GM18909 (cell line): ENCODE measurements at regions not wholly inside any gene's neighbourhood (a gene's known extent, or its start where the extent isn't known, plus 50 kb on each side); places are given as distances from the start of the nearest gene placed in this dataset.

Source experiments
- ATAC-seq: cut with Tn5 transposase; IDR thresholded peaks from one replicate; pipeline ENCODE4 v1.9.1; 2021; ENCODE audit warnings: mild to moderate bottlenecking; ENCODE audit not compliant: unreplicated experiment, poor library complexity

DNA sequence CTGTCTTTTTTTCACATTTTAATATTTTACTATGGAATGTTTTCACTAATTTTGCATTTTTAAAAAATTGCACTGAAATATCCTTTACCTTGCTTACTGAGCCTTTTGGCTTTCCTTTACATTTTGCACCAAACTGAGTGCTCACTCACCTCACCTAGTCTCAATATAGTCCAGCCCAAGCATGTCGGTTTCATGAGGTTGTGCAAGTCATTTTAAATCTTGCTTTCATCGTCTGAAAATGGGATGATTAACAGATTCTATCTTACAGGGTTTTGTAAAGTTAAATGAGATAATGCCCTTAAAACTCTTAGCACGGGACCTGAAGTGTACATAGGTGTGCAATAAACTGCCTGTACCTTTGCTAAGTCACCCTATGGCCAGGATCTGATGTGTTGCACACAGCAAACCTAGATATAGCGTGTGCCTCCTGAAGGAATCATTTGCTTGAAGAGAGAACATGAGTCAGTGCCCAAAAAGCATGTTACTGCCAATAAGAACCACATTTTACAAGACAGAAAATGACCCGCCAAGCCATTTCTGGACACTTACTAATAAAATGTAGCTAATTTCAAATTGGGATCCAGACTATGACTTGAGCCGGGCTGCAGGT, 199.8 kb downstream of the JCAD start:
- ATAC-seq: no peak

DNA sequence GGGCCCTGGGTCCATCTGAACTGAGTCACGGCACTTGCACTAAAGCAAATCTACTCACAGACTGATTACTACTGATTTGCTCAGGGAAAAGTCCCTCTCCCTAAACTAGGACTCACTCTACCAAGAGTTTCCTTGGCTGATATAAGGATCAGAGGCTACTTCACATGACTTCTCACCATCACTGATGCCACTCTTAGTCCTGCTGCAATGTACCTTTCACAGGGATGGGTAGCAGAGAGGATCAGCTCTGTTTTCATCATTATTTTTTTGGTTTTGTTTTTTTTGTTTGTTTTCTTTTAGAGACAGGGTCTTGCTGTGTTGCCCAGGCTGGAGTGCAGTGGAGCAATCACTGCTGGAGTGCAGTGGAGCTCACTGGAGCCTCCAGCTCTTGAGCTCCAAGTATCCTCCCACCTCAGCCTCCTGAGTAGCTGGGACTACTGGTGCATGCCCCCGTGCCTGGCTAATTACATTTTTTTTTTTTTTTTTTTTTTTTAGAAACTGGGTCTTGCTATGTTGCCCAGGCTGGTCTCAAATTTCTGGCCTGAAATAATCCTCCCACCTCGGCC, 200.6 kb downstream of the JCAD start:
- ATAC-seq: no peak

DNA sequence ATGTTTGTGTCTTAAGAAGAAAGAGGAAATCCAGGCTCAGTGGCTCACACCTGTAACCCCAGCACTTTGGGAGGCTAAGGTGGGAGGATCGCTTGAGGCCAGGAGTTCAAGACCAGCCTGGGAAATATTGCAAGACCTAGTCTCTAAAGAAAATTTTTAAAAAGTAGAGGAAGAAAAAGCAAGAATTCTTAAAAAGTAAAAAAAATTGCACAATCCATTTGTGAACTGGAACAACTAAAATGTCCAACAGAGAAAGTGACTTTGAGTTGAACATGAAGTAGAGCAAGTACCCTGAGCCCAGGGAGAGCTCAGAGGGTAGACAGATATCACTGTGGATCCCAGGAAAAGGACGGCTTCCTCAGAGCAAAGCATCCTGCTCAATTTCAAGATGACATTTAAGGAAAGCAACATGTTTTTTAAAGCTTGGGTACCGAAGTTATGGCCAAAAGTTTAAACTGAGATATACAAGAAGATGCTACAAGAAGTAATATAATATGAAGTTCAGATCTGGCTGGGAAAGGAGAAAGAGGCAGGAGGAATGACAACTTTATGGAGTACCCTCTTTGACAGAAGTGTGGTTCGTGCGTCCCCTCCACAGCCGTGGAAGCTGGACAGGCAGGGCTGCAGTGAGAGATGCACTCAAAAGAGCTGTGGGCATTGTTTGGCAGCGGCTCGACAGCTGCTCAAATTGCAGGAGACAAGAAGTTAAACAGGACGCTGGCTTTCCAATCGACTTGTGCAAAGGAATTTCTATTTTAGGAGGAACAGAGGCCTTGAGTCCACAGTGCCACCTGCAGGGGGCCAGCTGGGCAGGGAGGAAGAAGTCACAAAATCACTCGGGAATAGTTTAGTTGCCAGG, 201.3 kb downstream of the JCAD start:
- no peak for ATAC-seq

DNA sequence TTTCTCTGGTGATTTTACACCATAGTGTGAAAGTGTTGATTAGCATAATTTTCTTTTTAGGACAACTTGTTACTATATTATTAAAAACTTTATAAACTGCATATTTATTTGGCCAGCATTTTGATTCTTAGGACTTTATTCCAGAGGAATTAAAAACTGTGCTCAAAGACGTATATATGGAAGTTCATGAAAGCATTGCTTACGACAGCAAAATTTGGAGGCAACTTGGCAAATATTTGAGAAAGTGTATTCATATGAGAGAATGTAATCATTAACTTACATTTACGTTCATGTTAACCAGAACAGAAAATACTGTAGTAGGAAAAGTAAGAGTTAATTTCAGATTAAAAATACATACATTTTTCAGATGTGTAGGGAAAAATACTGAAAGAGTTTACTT, 203.1 kb downstream of the JCAD start:
- no peak for ATAC-seq

DNA sequence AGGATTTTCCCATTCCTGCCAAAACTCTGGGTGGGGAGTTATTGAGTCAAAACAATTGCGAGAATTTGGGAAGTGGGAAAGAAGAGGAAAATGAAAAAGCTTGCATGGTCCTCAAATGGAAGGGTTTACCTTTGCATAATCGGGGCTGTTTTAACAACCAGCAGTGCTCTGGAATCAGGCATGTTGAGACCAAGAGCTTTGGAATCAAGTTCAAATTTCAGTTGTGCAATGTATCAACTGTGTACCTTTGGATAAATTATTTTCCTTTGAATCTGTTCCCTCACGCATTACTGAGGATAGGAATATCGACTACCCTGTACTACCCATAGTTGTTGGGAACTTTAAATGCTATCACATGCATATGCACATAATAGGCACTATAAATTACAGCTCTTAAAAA, 205.5 kb downstream of the JCAD start:
- ATAC-seq: no peak

DNA sequence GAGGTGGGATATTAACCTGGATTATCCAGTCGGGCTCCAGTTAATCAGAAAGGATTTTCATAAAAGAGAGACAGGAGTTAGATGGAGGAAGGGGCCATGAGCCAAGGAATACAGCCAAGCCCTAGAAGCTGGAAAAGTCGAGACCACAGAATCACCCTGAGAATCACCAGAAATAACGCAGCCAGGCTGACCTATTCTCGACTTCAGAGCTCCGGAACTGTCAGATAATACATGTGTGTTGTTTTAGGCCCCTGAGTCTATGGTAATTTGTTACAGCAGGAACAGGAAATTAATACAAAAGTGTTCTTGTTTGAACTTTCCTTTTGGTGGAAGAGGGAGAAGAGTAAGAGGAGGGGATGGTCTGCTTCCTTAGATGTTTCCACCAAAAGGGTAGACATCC, 208.1 kb downstream of the JCAD start:
- no peak for ATAC-seq

DNA sequence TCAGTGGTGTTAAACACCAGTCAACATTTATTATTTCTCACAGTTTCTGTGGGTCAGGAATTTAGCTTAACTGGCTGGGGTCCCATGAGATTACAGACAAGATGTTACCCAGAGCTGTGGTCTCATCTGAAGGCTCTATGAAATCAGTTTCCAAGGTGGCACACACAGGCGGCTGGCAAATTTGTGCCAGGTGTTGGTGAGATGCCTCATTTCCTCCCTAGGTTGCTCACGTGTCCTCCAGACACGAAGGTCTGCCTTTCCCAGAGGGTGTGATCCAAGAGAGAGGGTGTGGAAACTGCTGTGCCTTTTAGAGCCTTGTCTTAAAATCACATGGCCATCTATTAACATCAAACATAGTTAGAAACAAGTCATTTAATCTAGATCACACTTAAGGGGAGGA, 209.0 kb downstream of the JCAD start:
- ATAC-seq: no peak

DNA sequence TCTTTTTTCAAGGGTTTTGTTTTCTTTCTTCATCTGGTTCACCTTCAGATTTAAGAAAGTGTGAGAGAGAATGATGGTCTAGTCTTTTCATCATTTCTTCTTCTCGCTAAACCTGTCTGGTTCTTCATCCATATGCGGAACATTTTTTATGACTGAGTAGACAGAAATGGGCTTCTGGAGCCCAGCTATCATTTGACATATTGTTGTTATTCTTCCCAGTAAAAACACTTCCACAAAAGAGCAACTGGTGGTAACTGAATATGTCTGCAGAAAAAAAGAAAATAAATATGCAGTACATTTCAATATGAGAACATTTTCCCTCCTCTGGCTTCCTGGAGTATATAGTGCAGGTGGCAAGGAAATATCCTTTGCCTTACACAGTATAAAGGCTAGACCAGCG, 209.5 kb downstream of the JCAD start:
- ATAC-seq: no peak

DNA sequence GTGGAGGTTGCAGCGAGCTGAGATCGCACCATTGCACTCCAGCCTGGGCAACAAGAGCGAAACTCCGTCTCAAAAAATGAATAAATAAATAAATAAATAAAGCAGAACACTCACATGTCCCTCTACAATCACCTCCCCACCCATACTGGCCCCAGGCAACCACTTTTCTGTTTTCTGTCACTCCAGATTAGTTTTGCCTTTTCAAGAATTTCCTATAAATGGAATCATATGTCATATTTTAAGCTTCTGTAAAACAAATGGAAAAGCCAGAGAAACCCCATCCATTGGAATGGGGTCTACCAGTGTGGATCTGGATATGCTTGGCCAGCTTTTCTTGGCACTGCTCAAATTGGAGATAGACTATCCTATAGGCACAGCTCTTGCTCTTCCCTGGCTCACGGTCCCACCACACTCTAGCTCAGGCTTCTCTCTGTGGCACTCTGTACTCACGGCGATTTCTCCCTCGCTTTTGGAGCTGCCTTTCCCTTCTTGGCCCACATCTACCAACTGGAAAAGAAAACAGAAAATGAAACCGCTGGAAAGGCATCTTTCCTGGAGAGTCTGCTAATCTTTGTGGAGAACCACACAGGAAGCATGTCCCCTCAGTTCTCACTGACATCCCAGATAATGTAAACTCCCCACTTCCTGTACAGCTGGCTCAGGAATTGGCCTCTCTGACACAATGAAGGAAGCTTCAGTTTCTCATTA, 210.1 kb downstream of the JCAD start:
- no peak for ATAC-seq

DNA sequence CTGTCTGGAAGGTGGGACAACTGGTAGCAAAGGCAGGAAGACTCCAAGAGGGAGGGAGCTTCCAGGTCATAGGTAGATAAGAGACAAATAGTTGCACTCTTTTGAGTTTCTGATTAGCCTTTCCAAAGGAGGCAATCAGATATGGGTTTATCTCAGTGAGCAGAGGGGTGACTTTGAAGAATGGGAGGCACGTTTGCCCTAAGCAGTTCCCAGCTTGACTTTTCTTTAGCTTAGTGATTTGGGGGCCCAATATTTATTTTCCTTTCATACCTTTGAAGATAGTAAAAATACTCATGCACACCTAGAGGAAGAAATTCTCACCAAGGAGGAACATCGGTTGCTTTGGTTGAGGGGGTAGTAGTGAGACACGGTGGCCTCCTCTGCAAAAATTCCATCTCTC, 212.1 kb upstream of the SVIL start:
- no peak for ATAC-seq

DNA sequence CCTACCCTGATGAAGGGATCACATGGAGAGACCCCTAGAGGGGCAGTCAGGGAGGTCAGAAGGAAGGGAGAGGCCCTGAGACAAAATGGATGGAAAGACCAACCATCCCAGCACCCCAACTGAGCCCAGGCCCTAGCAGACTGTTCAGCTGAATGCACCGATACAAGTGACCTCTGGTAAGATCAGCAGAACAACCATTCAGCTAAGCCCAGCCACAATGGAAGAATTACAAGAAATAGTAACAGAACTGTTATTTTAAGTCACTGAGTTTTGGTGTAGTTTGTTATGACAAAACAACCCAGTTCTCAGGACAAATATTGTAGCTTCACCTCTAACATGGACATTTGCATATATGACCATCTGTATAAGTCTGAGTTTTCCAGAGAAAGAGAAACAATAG, 210.4 kb upstream of the SVIL start:
- no peak for ATAC-seq

DNA sequence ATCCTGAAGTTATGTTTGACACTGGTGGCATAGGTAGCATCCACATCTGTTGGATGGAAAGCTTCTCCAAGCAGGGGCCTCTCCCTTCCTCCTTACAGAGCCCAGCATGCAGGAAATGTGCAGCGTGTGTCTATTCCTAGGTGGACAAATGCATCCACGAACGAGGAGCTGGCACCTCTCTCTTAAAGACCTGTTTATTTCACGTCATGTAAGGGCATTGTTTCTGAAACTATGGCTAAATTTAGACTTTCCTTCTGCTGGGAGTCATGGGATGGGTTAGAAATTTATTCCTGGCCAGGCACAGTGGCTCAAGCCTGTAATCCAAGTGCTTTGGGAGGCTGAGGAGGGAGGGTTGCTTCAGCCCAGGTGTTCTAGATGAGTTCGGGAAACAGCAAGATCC, 208.4 kb upstream of the SVIL start:
- ATAC-seq: no peak

DNA sequence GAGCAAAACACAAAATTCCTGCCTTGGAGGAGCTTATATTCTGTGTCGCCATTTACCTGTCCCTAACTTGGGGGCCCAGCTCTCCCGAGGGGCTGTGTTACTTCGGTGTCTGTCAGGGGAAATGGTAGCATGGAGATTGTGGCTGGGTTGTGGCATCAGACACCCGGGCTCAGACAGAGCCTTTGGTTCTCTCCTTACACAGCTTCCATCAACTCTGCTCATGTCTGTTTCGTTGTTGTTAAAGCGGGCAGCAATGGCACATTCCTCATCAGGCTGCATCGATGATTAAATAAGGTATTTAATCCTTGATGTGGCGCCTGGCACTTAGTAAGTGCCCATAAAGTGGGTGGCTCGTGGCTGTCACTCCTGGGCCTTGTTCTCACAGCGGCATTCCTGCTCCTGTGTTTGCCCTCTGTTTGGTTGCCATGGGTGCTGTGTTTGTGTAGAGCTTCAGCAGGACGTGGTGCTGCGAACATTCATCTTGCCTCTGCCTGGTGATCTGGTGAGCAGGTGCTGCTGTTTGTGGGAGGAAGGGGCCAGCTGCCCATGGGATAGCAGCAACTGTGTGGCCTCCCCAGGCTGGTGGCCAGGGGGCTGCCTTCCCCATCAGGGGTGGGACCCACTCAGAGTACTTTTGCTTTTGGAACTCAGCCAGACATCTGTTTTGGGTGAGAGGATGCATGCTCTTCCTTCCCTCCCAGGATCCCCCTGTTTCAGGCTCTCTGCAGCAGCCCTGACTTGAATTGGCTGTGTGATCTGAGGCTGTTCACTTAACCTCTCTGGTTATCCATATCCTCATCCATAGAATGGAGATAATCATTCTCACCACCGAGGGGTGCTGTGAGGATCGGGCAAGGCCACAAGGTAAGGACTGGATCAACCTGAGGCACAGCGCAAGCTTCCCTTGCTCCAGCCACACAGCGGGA, 207.2 kb upstream of the SVIL start:
- ATAC-seq: no peak

DNA sequence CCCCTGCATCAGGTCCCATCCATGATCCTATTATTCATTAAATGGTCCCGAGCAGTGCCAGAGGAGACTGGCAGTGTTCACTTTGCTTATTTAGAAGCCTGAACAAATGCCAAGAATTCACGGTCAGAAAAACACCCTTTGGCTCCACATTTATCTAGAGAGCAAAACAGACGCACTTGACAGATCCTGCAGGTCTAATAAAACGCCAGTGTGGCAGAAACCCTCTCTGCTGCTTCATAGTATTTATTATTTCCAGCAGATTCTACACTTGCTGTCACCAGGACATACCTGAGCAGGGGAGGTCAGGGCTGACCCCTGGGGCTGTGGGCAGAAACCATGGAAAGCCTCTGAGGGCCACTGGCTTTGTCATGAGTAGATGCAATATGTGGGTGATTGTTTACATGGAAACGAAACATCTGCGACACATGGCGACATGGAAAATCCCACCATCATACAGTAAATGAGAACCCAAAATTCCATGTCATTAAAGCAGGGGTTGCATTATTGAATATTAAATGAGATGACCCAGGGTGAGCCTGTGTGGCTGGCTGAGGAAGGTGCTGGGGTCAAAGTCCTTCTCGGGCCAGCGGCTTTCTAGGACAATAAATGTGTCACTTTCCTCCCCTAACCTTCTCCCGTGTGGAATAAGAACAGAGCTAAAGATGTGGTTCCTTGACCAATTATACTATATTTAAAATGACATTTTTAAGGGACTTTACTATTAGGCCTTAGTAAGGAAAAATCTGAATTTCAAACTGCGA, 205.9 kb upstream of the SVIL start:
- ATAC-seq: no peak

DNA sequence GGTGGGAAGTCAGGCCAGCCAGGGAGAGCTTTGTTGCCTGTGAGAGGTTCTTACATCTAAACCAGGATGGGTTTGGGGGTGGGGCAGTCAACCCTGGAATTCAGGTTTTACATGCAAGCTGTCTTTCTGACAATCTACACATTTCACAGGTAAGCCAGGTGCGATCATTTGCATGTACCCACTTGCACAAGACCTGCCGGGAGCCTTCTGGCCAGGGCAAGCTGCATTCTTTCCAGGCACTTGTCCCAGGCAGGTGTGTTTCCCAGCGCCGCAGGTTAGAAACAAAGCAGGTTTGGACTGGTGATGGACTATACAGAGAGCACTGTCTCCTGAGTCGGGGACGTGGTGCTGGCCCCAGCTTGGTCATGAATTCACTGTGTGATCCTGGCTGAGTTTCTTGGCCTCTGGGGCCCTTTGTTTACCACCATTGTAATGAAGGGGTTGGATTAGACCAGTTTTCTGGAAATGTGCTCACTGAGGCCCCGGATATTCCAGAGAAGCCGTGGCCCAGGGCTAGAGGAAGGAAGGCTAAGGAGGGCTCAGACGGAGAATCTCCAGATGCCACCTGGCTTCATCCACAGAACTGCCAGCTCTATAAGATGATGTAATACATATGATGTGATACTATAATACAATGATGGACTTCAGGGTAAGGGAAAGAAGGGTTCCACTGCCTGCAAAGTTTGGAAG, 205.2 kb upstream of the SVIL start:
- ATAC-seq: no peak

DNA sequence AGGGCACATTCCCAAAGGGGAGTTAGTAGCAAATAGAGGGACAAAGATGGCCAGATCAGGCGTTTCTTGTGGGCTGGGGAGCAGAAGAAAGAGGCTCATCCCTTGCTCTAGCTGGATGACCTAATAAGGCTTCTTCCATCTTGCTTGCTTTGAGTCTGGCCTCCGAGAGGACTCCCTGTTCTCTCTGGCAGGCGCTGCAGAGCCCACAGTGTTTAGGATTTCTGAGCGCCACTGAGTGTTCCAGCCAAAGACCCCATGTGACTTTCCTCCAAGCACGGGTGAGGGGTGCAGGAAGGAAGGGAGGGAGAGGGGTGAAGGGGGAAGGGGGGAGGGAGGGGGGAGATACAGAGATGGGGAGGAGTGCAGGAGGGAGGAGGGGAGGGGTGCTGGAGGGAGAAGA, 203.8 kb upstream of the SVIL start:
- no peak for ATAC-seq

DNA sequence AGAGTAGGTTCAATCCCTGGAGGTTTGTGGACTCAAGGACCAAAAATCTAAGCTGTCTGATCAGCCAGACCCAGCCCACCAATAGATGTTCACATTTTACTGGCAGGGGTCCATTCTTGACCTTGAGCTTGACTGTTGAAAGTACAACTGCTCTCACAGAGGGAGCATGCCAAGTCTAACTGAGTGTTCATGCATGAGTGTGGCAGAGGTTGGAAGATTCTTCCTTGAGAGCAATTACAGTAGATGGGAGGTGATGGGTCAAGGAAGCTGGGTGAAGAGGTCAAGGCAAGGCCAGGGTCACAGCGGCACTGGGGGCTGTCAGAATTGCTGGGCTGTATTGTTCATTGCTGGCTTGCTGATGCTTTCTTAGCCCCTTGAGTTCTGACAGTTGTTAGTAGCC, 202.8 kb upstream of the SVIL start:
- no peak for ATAC-seq

DNA sequence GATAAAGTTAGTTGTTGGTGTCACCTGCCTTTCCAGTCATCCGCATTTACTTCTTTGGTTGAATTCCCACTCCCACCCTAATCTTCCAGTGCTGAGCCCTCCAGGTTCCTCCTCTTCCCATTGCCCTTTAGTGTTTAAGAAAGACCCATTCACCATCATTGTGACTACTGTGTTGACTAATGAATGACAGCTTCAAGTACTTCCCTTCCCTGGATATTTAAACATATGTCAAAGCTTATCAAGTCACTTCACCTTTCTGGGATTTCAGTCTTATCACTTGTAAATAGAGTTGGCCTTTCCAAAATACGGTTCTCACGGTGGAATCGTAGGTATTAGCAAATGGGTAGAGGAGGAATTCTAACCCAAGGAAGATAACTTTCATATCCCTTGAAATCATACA, 201.6 kb upstream of the SVIL start:
- ATAC-seq: no peak

DNA sequence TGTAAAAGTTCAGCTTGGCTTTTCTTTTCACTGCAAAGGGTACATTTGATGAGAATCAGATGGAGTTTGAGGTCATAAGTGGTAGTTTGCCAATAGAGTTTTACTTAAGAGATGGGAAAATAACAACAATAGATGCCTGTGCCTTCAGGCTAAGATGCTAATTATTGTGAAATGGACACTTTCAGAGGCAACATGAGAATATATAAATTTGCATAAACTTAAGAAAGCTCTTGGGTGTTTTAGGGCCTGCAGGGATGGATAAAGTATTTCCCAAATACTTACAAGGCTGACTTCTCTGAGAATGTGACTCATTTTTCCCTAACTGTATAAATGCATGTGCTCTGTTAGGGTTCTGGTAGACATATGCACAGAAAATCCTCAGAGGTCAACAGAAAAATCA, 200.3 kb upstream of the SVIL start:
- ATAC-seq: no peak
